Heart left ventricle (tissue), 13 donors: ENCODE measurements at regions not wholly inside any gene's neighbourhood (a gene's known extent, or its start where the extent isn't known, plus 50 kb on each side); places are given as distances from the start of the nearest gene placed in this dataset.

Experiments
- POLR2A ChIP-seq, 2 donors: fragments of 450-650 bp; IDR thresholded peaks; one replicate each; pipeline ENCODE4 v1.6.1; 2017; ENCODE audit warnings: antibody characterized with exemption in 2 of 2, mild to moderate bottlenecking in 2 of 2, moderate library complexity in 2 of 2
- TF ChIP-seq, protein P1 (sequence below), 12 donors: fragments of 200-600 bp; sonication (generic) in 4 of 12; IDR thresholded peaks; one replicate each; pipeline versions ENCODE4 v1.5.0 to v1.8.0; 2018 to 2022; ENCODE audit warnings: antibody characterized with exemption in 12 of 12, mild to moderate bottlenecking in 5 of 12
- donor health status: ischemic (EF 13 %, LVEDD 7.1; RV severe dilation, severe dysfunction).
- donor health status: DM: no; HTN: yes; CAD: no.
- donor health status: DM: no; HTN: no; CAD: no.
- donor health status: ischemic (EF 25% LVEDD 6.9; RV normal size, moderate dysfunction).
- donor health status: ischemic (EF 25% LVEDD 5.7; RV mildly dilated, moderate dysfunction).
- donor health status: ischemic (EF 35%, LVEDD 5.7; RV mildly dilated, moderate dysfunction).
- donor health status: nonischemic (EF 11% LVEDD 7.7; RV severe dilation, severe dysfunction).
- donor health status: DM: yes; HTN: yes; CAD: no.
- donor health status: PGD.
- donor health status: ischemic (EF 29% LVEDD 5.4; RV normal size, mild dysfunction).
- donor health status: nonischemic (EF 23%, LVEDD 6.1; RV moderate dilation, normal function).

DNA sequence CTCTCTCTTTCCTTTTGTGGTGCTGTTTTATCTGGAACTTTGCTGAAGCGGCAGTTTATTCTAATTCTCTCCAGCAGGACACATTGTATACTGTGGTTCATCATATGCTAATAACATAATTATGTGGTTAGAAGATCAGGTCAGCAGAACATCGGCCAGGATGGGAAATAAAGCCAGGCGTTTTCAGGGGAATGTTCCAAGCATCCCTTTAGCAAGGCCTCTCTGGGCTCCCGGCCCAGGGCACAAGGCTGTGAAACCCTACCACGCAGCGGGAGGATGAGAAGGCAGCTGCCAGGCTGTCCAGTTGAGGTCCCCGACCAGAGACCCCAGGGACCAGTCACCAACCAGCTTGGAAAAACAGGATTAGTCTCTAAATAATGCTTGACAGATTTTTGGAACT is 112.2 kb upstream of the GALNT17 start:
- no peak for TF ChIP-seq POLR2A (IDR thresholded peaks at IDR 0.05)
- TF ChIP-seq, protein P1, sequence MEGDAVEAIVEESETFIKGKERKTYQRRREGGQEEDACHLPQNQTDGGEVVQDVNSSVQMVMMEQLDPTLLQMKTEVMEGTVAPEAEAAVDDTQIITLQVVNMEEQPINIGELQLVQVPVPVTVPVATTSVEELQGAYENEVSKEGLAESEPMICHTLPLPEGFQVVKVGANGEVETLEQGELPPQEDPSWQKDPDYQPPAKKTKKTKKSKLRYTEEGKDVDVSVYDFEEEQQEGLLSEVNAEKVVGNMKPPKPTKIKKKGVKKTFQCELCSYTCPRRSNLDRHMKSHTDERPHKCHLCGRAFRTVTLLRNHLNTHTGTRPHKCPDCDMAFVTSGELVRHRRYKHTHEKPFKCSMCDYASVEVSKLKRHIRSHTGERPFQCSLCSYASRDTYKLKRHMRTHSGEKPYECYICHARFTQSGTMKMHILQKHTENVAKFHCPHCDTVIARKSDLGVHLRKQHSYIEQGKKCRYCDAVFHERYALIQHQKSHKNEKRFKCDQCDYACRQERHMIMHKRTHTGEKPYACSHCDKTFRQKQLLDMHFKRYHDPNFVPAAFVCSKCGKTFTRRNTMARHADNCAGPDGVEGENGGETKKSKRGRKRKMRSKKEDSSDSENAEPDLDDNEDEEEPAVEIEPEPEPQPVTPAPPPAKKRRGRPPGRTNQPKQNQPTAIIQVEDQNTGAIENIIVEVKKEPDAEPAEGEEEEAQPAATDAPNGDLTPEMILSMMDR (IDR thresholded peaks at IDR 0.05) = no peak
